Left ventricle myocardium inferior (tissue), 1 donor: ENCODE measurements at regions not wholly inside any gene's neighbourhood (a gene's known extent, or its start where the extent isn't known, plus 50 kb on each side); places are given as distances from the start of the nearest gene placed in this dataset.
A peak's percentile ranks its signal among the peaks of the same experiment; 100 is the strongest.

Experiments used
- DNase-seq: peaks from one replicate; pipeline ENCODE4 v3.0.0-alpha.2; 2020
- H3K27ac ChIP-seq: fragments of 200-600 bp; replicated peaks from 2 replicates; pipeline ENCODE4 v1.8.0; 2021
- H3K27me3 ChIP-seq: fragments of 200-600 bp; 2 replicates; pipeline ENCODE4 v1.8.0; 2021; ENCODE audit warnings: low read depth
- H3K36me3 ChIP-seq: fragments of 200-600 bp; 2 replicates; pipeline ENCODE4 v1.8.0; 2021
- H3K4me1 ChIP-seq: fragments of 200-600 bp; 2 replicates; pipeline ENCODE4 v1.8.0; 2021
- H3K4me3 ChIP-seq: fragments of 200-600 bp; 2 replicates; pipeline ENCODE4 v1.8.0; 2021; ENCODE audit warnings: mild to moderate bottlenecking, moderate library complexity
- H3K9me3 ChIP-seq: fragments of 200-600 bp; replicated peaks from 2 replicates; pipeline ENCODE4 v1.8.0; 2021
- CTCF ChIP-seq: fragments of 200-600 bp; IDR thresholded peaks from 2 replicates; pipeline ENCODE4 v1.8.0; 2021; ENCODE audit warnings: antibody characterized with exemption, mild to moderate bottlenecking, borderline replicate concordance
- intact Hi-C: fragments of 100-400 bp; cut with micrococcal nuclease; formaldehyde crosslinking; loops from one replicate; pipeline ENCODE4 v1.11.0; 2022
- donor health status: DM: no; HTN: yes; CAD: no; lungs with severe emphysema.

GRCh38 chr14:30085943-30086342 is 158.3 kb upstream of the PRKD1 start:
- Histone ChIP-seq H3K4me3 (no peak overlapping the region), H3K27me3 (no peaks in the 10 kb centered on the region), H3K36me3 (no peaks in the 10 kb centered on the region), H3K4me1 (no peaks in the 10 kb centered on the region), H3K27ac (no peak overlapping the region), H3K9me3 (peaks cover 43% of the 10 kb centered on the region)
- DNase-seq, result peak; percentile 38
- intact Hi-C loops, result no loop called here
- no peak for TF ChIP-seq CTCF

GRCh38 chr14:30088620-30089019 is 161.0 kb upstream of the PRKD1 start:
- no peak for TF ChIP-seq CTCF
- no peaks in the 10 kb centered on the region for H3K36me3 ChIP-seq
- no peak overlapping the region for H3K27ac ChIP-seq
- intact Hi-C loops, result no loop called here
- H3K27me3 ChIP-seq, result no peaks in the 10 kb centered on the region
- H3K9me3 ChIP-seq, result peaks cover 65% of the 10 kb centered on the region
- H3K4me1 ChIP-seq, result no peaks in the 10 kb centered on the region
- no peak overlapping the region for H3K4me3 ChIP-seq
- no peak for DNase-seq

- H3K9me3 ChIP-seq, result peaks cover 17% of the 10 kb centered on the region
- intact Hi-C loops, result no loop called here
- no peaks in the 10 kb centered on the region for H3K36me3 ChIP-seq
- no peaks in the 10 kb centered on the region for H3K4me1 ChIP-seq
- H3K27ac ChIP-seq, result no peak overlapping the region
- no peak for TF ChIP-seq CTCF
- no peak overlapping the region for H3K4me3 ChIP-seq
- no peaks in the 10 kb centered on the region for H3K27me3 ChIP-seq
- no peak for DNase-seq
Measured at GRCh38 chr14:30108975-30109700, 181.5 kb upstream of the PRKD1 start.

- TF ChIP-seq CTCF, result no peak
- Histone ChIP-seq H3K9me3 (no peaks in the 10 kb centered on the region), H3K27me3 (no peaks in the 10 kb centered on the region), H3K4me3 (no peak overlapping the region), H3K36me3 (no peaks in the 10 kb centered on the region), H3K27ac (no peak overlapping the region), H3K4me1 (no peaks in the 10 kb centered on the region)
- no peak for DNase-seq
- intact Hi-C loops, result no loop called here
Measured at GRCh38 chr14:30114051-30114450, 186.4 kb upstream of the PRKD1 start.

GRCh38 chr14:30115756-30116155 is 188.1 kb upstream of the PRKD1 start:
- Histone ChIP-seq H3K27me3 (no peaks in the 10 kb centered on the region), H3K4me1 (no peaks in the 10 kb centered on the region), H3K36me3 (no peaks in the 10 kb centered on the region), H3K4me3 (no peak overlapping the region), H3K27ac (no peak overlapping the region), H3K9me3 (no peaks in the 10 kb centered on the region)
- intact Hi-C loops, result no loop called here
- no peak for TF ChIP-seq CTCF
- no peak for DNase-seq
